H9 (cell line): ENCODE measurements at regions not wholly inside any gene's neighbourhood (a gene's known extent, or its start where the extent isn't known, plus 50 kb on each side); places are given as distances from the start of the nearest gene placed in this dataset.

Source experiments
- DNase-seq: peaks from one replicate; pipeline ENCODE4 v3.0.0-alpha.2; 2017
- H2AFZ ChIP-seq: one replicate; pipeline ENCODE4 v1.6.1; 2013; ENCODE audit warnings: mild to moderate bottlenecking, low read length, control low read depth, moderate library complexity
- H2AK5ac ChIP-seq: 2 replicates; pipeline ENCODE4 v1.6.1; 2013; ENCODE audit warnings: low read length, control low read depth, mixed read lengths; ENCODE audit not compliant: insufficient read length
- H2BK120ac ChIP-seq: one replicate; pipeline ENCODE4 v1.6.1; 2013; ENCODE audit warnings: low read depth, mild to moderate bottlenecking, low read length, control low read depth, inconsistent platforms; ENCODE audit not compliant: poor library complexity, severe bottlenecking
- H2BK12ac ChIP-seq: 2 replicates; pipeline ENCODE4 v1.6.1; 2013; ENCODE audit warnings: low read length, control low read depth, mixed read lengths, low read depth; ENCODE audit not compliant: insufficient read length
- H2BK15ac ChIP-seq: 2 replicates; pipeline ENCODE4 v1.6.1; 2013; ENCODE audit warnings: low read depth, low read length, control low read depth
- H2BK20ac ChIP-seq: one replicate; pipeline ENCODE4 v1.6.1; 2013; ENCODE audit warnings: low read depth, mild to moderate bottlenecking, low read length, control low read depth, inconsistent platforms; ENCODE audit not compliant: poor library complexity, severe bottlenecking
- H2BK5ac ChIP-seq: 2 replicates; pipeline ENCODE4 v1.6.1; 2013; ENCODE audit warnings: low read length, control low read depth, mixed read lengths; ENCODE audit not compliant: insufficient read length
- H3K14ac ChIP-seq: 2 replicates; pipeline ENCODE4 v1.6.1; 2013; ENCODE audit warnings: low read length, control low read depth; ENCODE audit not compliant: insufficient read depth
- H3K18ac ChIP-seq: 2 replicates; pipeline ENCODE4 v1.6.1; 2013; ENCODE audit warnings: low read depth, mild to moderate bottlenecking, mixed read lengths, low read length, control low read depth; ENCODE audit not compliant: insufficient read length
- H3K23ac ChIP-seq: 2 replicates; pipeline ENCODE4 v1.6.1; 2013; ENCODE audit warnings: low read length, control low read depth, mixed read lengths, low read depth; ENCODE audit not compliant: insufficient read length
- H3K23me2 ChIP-seq: 2 replicates; pipeline ENCODE4 v1.6.1; 2013; ENCODE audit warnings: low read depth, mild to moderate bottlenecking, mixed read lengths, low read length, control low read depth; ENCODE audit not compliant: insufficient read length, poor library complexity, severe bottlenecking
- H3K27ac ChIP-seq: 2 replicates; pipeline ENCODE4 v1.5.1; 2013; ENCODE audit warnings: low read length, control low read depth, mixed read lengths, low read depth; ENCODE audit not compliant: insufficient read length
- H3K27me3 ChIP-seq: 2 replicates; pipeline ENCODE4 v1.6.1; 2013; ENCODE audit warnings: low read length, control low read depth, inconsistent platforms; ENCODE audit not compliant: insufficient read depth
- H3K4ac ChIP-seq: 2 replicates; pipeline ENCODE4 v1.6.1; 2013; ENCODE audit warnings: low read depth, mild to moderate bottlenecking, control low read depth, inconsistent platforms, low read length, moderate library complexity
- H3K4me1 ChIP-seq: 2 replicates; pipeline ENCODE4 v1.6.1; 2013; ENCODE audit warnings: low read length, control low read depth, inconsistent platforms; ENCODE audit not compliant: insufficient read depth
- H3K4me2 ChIP-seq: 2 replicates; pipeline ENCODE4 v1.6.1; 2013; ENCODE audit warnings: low read length, control low read depth, mixed read lengths; ENCODE audit not compliant: insufficient read length, insufficient read depth
- H3K56ac ChIP-seq: 2 replicates; pipeline ENCODE4 v1.6.1; 2013; ENCODE audit warnings: low read depth, mild to moderate bottlenecking, mixed read lengths, low read length, control low read depth; ENCODE audit not compliant: insufficient read length
- H3K79me1 ChIP-seq: 2 replicates; pipeline ENCODE4 v1.6.1; 2013; ENCODE audit warnings: low read depth, mild to moderate bottlenecking, moderate library complexity, low read length, control low read depth, inconsistent platforms; ENCODE audit not compliant: insufficient read depth, poor library complexity, severe bottlenecking
- H3K79me2 ChIP-seq: 2 replicates; pipeline ENCODE4 v1.6.1; 2013; ENCODE audit warnings: low read length, control low read depth, inconsistent platforms; ENCODE audit not compliant: insufficient read depth
- H3K9ac ChIP-seq: 2 replicates; pipeline ENCODE4 v1.6.1; 2013; ENCODE audit warnings: low read length, control low read depth, mixed read lengths; ENCODE audit not compliant: insufficient read length; ENCODE audit errors: extremely low read depth
- H3K9me3 ChIP-seq: one replicate; pipeline ENCODE4 v1.6.1; 2013; ENCODE audit warnings: low read depth, low read length, inconsistent platforms; ENCODE audit not compliant: control insufficient read depth
- H3T11ph ChIP-seq: one replicate; pipeline ENCODE4 v1.6.1; 2013; ENCODE audit warnings: mild to moderate bottlenecking, low read length, control low read depth, inconsistent platforms
- H4K20me1 ChIP-seq: one replicate; pipeline ENCODE4 v1.6.1; 2013; ENCODE audit not compliant: control insufficient read depth, insufficient read length, insufficient read depth
- H4K5ac ChIP-seq: 2 replicates; pipeline ENCODE4 v1.6.1; 2013; ENCODE audit warnings: low read depth, mild to moderate bottlenecking, mixed read lengths, low read length, control low read depth; ENCODE audit not compliant: insufficient read length
- H4K8ac ChIP-seq: replicated peaks from 2 replicates; pipeline ENCODE4 v1.6.1; 2013; ENCODE audit warnings: low read length, control low read depth, mixed read lengths, low read depth; ENCODE audit not compliant: insufficient read length
- H4K91ac ChIP-seq: 2 replicates; pipeline ENCODE4 v1.6.1; 2013; ENCODE audit warnings: low read depth, mild to moderate bottlenecking, moderate library complexity, mixed read lengths, low read length, control low read depth; ENCODE audit not compliant: insufficient read length
- H3K27ac Mint-ChIP-seq, 3 experiments: 2 replicates in 2 of 3; 3 replicates in 1 of 3; pipeline ENCODE4 v1.8.0; 2020 to 2021; ENCODE audit warnings: mixed read lengths in 3 of 3, mild to moderate bottlenecking in 1 of 3, moderate library complexity in 1 of 3
- H3K27me3 Mint-ChIP-seq: 2 replicates; pipeline ENCODE4 v1.8.0; 2021; ENCODE audit warnings: low read depth, mild to moderate bottlenecking, moderate library complexity, mixed read lengths
- H3K36me3 Mint-ChIP-seq, 3 experiments: 2 replicates in 2 of 3; 3 replicates in 1 of 3; pipeline ENCODE4 v1.8.0; 2020 to 2021; ENCODE audit warnings: low read depth in 3 of 3, mixed read lengths in 3 of 3; ENCODE audit not compliant: insufficient read depth in 1 of 3
- H3K4me1 Mint-ChIP-seq, 2 experiments: 2 replicates each; pipeline ENCODE4 v1.8.0; 2020; ENCODE audit warnings: mixed read lengths in 2 of 2
- H3K4me3 Mint-ChIP-seq, 2 experiments: 2 replicates in 1 of 2; 3 replicates in 1 of 2; pipeline ENCODE4 v1.8.0; 2020 to 2021; ENCODE audit warnings: mild to moderate bottlenecking in 2 of 2, mixed read lengths in 2 of 2, moderate library complexity in 1 of 2
- H3K9me3 Mint-ChIP-seq, 2 experiments: 2 replicates in 1 of 2; 3 replicates in 1 of 2; pipeline ENCODE4 v1.8.0; 2020; ENCODE audit warnings: mild to moderate bottlenecking in 2 of 2, mixed read lengths in 2 of 2, moderate library complexity in 1 of 2
- WGBS: extraction: QIAGEN DNeasy Blood & Tissue Kit; methylation state at CpG from one replicate; pipeline ENCODE4 v1.1.7; 2013; ENCODE audit warnings: missing lambda C conversion rate, low lambda C conversion rate, mixed read lengths; ENCODE audit not compliant: insufficient read length; ENCODE audit errors: extremely low coverage; 5-methylcytosine and 5-hydroxymethylcytosine counted together
- TF ChIP-seq, protein P1 (sequence below): fragments of 200-600 bp; sonication (generic); conservative IDR thresholded peaks from 3 replicates; pipeline ENCODE4 v1.8.0; 2021; ENCODE audit warnings: antibody characterized with exemption, mild to moderate bottlenecking

DNA sequence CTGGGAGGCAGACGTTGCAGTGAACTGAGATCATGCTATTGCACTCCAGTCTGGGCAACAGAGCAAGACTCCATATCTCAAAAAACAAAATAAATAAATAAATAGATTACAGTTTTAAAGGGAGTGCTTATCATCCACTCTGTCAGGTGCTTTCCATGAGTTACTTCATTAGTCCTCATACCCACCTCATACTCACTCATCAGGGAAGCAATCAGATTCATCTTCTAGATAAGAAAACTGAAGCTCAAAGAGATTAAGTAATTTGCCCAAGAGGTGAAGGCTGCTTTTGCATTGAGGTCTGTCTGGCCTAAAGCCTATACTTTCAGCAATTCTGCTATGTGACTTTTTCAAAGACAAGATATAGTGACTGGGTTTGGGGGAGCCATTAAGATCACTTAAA lies 101.0 kb downstream of the RASSF10 start:
- H2BK120ac ChIP-seq: no peak overlapping the region
- H3K23ac ChIP-seq: no peak overlapping the region
- WGBS: no CpG with 5 or more reads among the region's 1 CpG
- H3K27ac ChIP-seq: no peak overlapping the region
- H3K79me2 ChIP-seq: no peaks in the 10 kb centered on the region
- no peaks in the 10 kb centered on the region for H3K27me3 ChIP-seq
- H3K27ac Mint-ChIP-seq: no peak overlapping the region
- no peak overlapping the region for H3K4ac ChIP-seq
- no peak overlapping the region for H4K5ac ChIP-seq
- no peak overlapping the region for H3K56ac ChIP-seq
- no peak overlapping the region for H2BK20ac ChIP-seq
- no peaks in the 10 kb centered on the region for H3K9me3 Mint-ChIP-seq
- H2BK12ac ChIP-seq: no peak overlapping the region
- H3K4me3 Mint-ChIP-seq: no peak overlapping the region
- H3K9ac ChIP-seq: no peak overlapping the region
- H2AFZ ChIP-seq: no peak overlapping the region
- peaks cover 29 to 44% of the 10 kb centered on the region in 2 experiments for H3K4me1 Mint-ChIP-seq
- H3K79me1 ChIP-seq: no peaks in the 10 kb centered on the region
- H3K14ac ChIP-seq: no peak overlapping the region
- TF ChIP-seq, protein P1, sequence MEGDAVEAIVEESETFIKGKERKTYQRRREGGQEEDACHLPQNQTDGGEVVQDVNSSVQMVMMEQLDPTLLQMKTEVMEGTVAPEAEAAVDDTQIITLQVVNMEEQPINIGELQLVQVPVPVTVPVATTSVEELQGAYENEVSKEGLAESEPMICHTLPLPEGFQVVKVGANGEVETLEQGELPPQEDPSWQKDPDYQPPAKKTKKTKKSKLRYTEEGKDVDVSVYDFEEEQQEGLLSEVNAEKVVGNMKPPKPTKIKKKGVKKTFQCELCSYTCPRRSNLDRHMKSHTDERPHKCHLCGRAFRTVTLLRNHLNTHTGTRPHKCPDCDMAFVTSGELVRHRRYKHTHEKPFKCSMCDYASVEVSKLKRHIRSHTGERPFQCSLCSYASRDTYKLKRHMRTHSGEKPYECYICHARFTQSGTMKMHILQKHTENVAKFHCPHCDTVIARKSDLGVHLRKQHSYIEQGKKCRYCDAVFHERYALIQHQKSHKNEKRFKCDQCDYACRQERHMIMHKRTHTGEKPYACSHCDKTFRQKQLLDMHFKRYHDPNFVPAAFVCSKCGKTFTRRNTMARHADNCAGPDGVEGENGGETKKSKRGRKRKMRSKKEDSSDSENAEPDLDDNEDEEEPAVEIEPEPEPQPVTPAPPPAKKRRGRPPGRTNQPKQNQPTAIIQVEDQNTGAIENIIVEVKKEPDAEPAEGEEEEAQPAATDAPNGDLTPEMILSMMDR: no peak
- H4K91ac ChIP-seq: no peak overlapping the region
- H2BK5ac ChIP-seq: no peak overlapping the region
- H3T11ph ChIP-seq: no peak overlapping the region
- H2AK5ac ChIP-seq: no peak overlapping the region
- no peak overlapping the region for H3K4me2 ChIP-seq
- peaks cover 2% of the 10 kb centered on the region; the same call in 1 of the 2 replicates for H3K4me1 ChIP-seq
- no peak overlapping the region for H4K8ac ChIP-seq
- no peaks in the 10 kb centered on the region; a peak in 1 of 7 replicates for H3K36me3 Mint-ChIP-seq
- H3K27me3 Mint-ChIP-seq: peaks cover 2% of the 10 kb centered on the region; the same call in 1 of the 2 replicates
- no peaks in the 10 kb centered on the region for H3K9me3 ChIP-seq
- no peaks in the 10 kb centered on the region for H4K20me1 ChIP-seq
- no peak overlapping the region for H3K18ac ChIP-seq
- DNase-seq: no peak
- no peak overlapping the region for H2BK15ac ChIP-seq
- H3K23me2 ChIP-seq: no peaks in the 10 kb centered on the region
